Kidney (tissue), 13 donors: ENCODE measurements at regions not wholly inside any gene's neighbourhood (a gene's known extent, or its start where the extent isn't known, plus 50 kb on each side); places are given as distances from the start of the nearest gene placed in this dataset.

Experiments
- DNase-seq, 5 donors: peaks; one replicate each; pipeline ENCODE4 v3.0.0-alpha.2; 2013 to 2020
- FAIRE-seq: peaks from 2 replicates; lab custom pipeline; 2012; peaks lifted over from hg19 to GRCh38; lab: Jason Lieb, UNC
- H3K27ac ChIP-seq, 2 donors: one replicate each; pipeline ENCODE4 v1.7.0; 2013; ENCODE audit warnings: low read depth in 2 of 2, low read length in 2 of 2, inconsistent platforms in 1 of 2
- H3K27me3 ChIP-seq: one replicate; pipeline ENCODE4 v1.7.1; 2013; ENCODE audit warnings: low read length, inconsistent platforms; ENCODE audit not compliant: control insufficient read depth, insufficient read depth
- H3K36me3 ChIP-seq, 3 donors: one replicate each; pipeline versions ENCODE4 v1.7.0 to v1.7.1; 2013; ENCODE audit warnings: low read length in 3 of 3, control low read depth in 1 of 3, inconsistent platforms in 1 of 3; ENCODE audit not compliant: insufficient read depth in 3 of 3, control insufficient read depth in 2 of 3
- H3K4me1 ChIP-seq, 3 donors: one replicate each; pipeline versions ENCODE4 v1.7.0 to v1.7.1; 2013; ENCODE audit warnings: low read length in 3 of 3, inconsistent platforms in 1 of 3, low read depth in 1 of 3; ENCODE audit not compliant: control insufficient read depth in 2 of 3, insufficient read depth in 2 of 3
- H3K4me3 ChIP-seq, 3 donors: one replicate each; pipeline versions ENCODE4 v1.7.0 to v1.8.1; 2013; ENCODE audit warnings: low read length in 3 of 3, control low read depth in 1 of 3, inconsistent platforms in 1 of 3
- H3K9ac ChIP-seq, 3 donors: one replicate each; pipeline versions ENCODE4 v1.7.0 to v1.7.1; 2013; ENCODE audit warnings: low read length in 3 of 3, control low read depth in 1 of 3, inconsistent platforms in 1 of 3
- H3K9me3 ChIP-seq, 3 donors: one replicate each; pipeline versions ENCODE4 v1.7.0 to v1.7.1; 2013; ENCODE audit warnings: low read length in 3 of 3, control low read depth in 1 of 3, inconsistent platforms in 1 of 3; ENCODE audit not compliant: control insufficient read depth in 2 of 3, insufficient read depth in 1 of 3
- CTCF ChIP-seq: IDR thresholded peaks from 3 replicates; pipeline ENCODE4 v1.5.1; 2012; ENCODE audit warnings: mild to moderate bottlenecking, moderate library complexity, borderline replicate concordance; ENCODE audit not compliant: insufficient read depth; ENCODE audit errors: extremely low read depth
- intact Hi-C: fragments of 100-400 bp; cut with DNase I; formaldehyde crosslinking; loops from one replicate; pipeline ENCODE4 v1.11.1; 2022
- donor health status: control.
- donor health status: control.
- donor health status: control.
- donor health status: control.
- donor health status: control.
- donor health status: DM: yes; HTN: yes; CAD: no.
- donor health status: Normal renal cell carcinoma (clear cell type).

- DNase-seq, result no peak
- no peak overlapping the region for H3K4me3 ChIP-seq
- no peak for FAIRE-seq
- intact Hi-C loops, result no loop called here
- no peaks in the 10 kb centered on the region for H3K27me3 ChIP-seq
- no peak for TF ChIP-seq CTCF
- H3K27ac ChIP-seq, result no peak overlapping the region
- no peaks in the 10 kb centered on the region for H3K36me3 ChIP-seq
- H3K9me3 ChIP-seq, result no peaks in the 10 kb centered on the region
- H3K4me1 ChIP-seq, result no peaks in the 10 kb centered on the region
- no peak overlapping the region for H3K9ac ChIP-seq
Observed at GRCh38 chr12:58148405-58148804, 207.0 kb downstream of the ATP23 start.

GRCh38 chr12:58148976-58149375 lies 207.6 kb downstream of the ATP23 start:
- no peak overlapping the region for H3K9ac ChIP-seq
- H3K27ac ChIP-seq, result no peak overlapping the region
- DNase-seq, result no peak
- H3K4me3 ChIP-seq, result no peak overlapping the region
- H3K36me3 ChIP-seq, result no peaks in the 10 kb centered on the region
- TF ChIP-seq CTCF, result no peak
- H3K9me3 ChIP-seq, result no peaks in the 10 kb centered on the region
- no peaks in the 10 kb centered on the region for H3K27me3 ChIP-seq
- FAIRE-seq, result no peak
- no peaks in the 10 kb centered on the region for H3K4me1 ChIP-seq
- intact Hi-C loops, result no loop called here

GRCh38 chr12:58154359-58154758 lies 213.0 kb downstream of the ATP23 start:
- no peak for TF ChIP-seq CTCF
- Histone ChIP-seq H3K9ac (no peak overlapping the region), H3K27ac (no peak overlapping the region), H3K27me3 (no peaks in the 10 kb centered on the region), H3K36me3 (no peaks in the 10 kb centered on the region), H3K4me1 (no peaks in the 10 kb centered on the region), H3K4me3 (no peak overlapping the region), H3K9me3 (no peaks in the 10 kb centered on the region)
- FAIRE-seq (no peak), DNase-seq (no peak)
- intact Hi-C loops, result no loop called here

GRCh38 chr12:58156697-58157096 lies 215.3 kb downstream of the ATP23 start:
- FAIRE-seq (no peak), DNase-seq (no peak)
- H3K27me3 ChIP-seq, result no peaks in the 10 kb centered on the region

More at GRCh38 chr12:58156697-58157096, 215.3 kb downstream of the ATP23 start:
- no peak overlapping the region for H3K4me3 ChIP-seq
- intact Hi-C loops, result no loop called here
- H3K9me3 ChIP-seq, result no peaks in the 10 kb centered on the region
- H3K36me3 ChIP-seq, result no peaks in the 10 kb centered on the region
- H3K27ac ChIP-seq, result no peak overlapping the region
- H3K4me1 ChIP-seq, result no peaks in the 10 kb centered on the region
- H3K9ac ChIP-seq, result no peak overlapping the region
- TF ChIP-seq CTCF, result no peak
